SU-DHL-6 (cell line): ENCODE measurements at regions not wholly inside any gene's neighbourhood (a gene's known extent, or its start where the extent isn't known, plus 50 kb on each side); places are given as distances from the start of the nearest gene placed in this dataset.

ENCODE experiments used
- H2AFZ ChIP-seq: fragments of 200-600 bp; sonication (generic); 2 replicates; pipeline ENCODE4 v1.6.1; 2014; ENCODE audit warnings: low read depth, mild to moderate bottlenecking, moderate library complexity, mixed read lengths, antibody characterized with exemption, low read length; ENCODE audit not compliant: severe bottlenecking
- H3F3A ChIP-seq: fragments of 200-600 bp; shearing (Covaris generic); 2 replicates; pipeline ENCODE4 v1.6.0; 2016; ENCODE audit warnings: antibody characterized with exemption, mild to moderate bottlenecking; ENCODE audit not compliant: insufficient read depth
- H3K27ac ChIP-seq: fragments of 200-600 bp; sonication (generic); 2 replicates; pipeline ENCODE4 v1.5.1; 2016; ENCODE audit warnings: low read depth, mild to moderate bottlenecking, low read length, moderate library complexity, mixed read lengths
- H3K27me3 ChIP-seq: fragments of 200-600 bp; sonication (generic), shearing (Covaris generic); 2 replicates; pipeline ENCODE4 v1.6.0; 2014; ENCODE audit warnings: mild to moderate bottlenecking, low read length
- H3K36me3 ChIP-seq: fragments of 200-600 bp; sonication (generic); 2 replicates; pipeline ENCODE4 v1.6.1; 2014; ENCODE audit warnings: mild to moderate bottlenecking, low read length, mixed read lengths
- H3K4me2 ChIP-seq: fragments of 300-600, 200-600 bp; shearing (Covaris generic), sonication (generic); 2 replicates; pipeline ENCODE4 v1.6.0; 2014; ENCODE audit warnings: low read length, low read depth, mild to moderate bottlenecking; ENCODE audit not compliant: poor library complexity, severe bottlenecking
- H3K4me3 ChIP-seq: fragments of 200-600 bp; sonication (generic); 2 replicates; pipeline ENCODE4 v1.5.1; 2014; ENCODE audit warnings: antibody characterized with exemption, low read length, mild to moderate bottlenecking, mixed read lengths; ENCODE audit not compliant: insufficient read depth, poor library complexity, severe bottlenecking
- H3K79me2 ChIP-seq: fragments of 200-600 bp; sonication (generic); 2 replicates; pipeline ENCODE4 v1.6.1; 2014; ENCODE audit warnings: mild to moderate bottlenecking, low read length, moderate library complexity; ENCODE audit not compliant: insufficient read depth
- H3K9ac ChIP-seq: fragments of 200-600 bp; sonication (generic); 2 replicates; pipeline ENCODE4 v1.7.0; 2014; ENCODE audit warnings: mild to moderate bottlenecking, low read length
- H3K9me2 ChIP-seq: fragments of 200-600 bp; sonication (generic); replicated peaks from 2 replicates; pipeline ENCODE4 v1.6.1; 2014; ENCODE audit warnings: low read length; ENCODE audit not compliant: insufficient read depth
- H3K9me3 ChIP-seq: fragments of 200-600 bp; sonication (generic); 2 replicates; pipeline ENCODE4 v1.6.1; 2014; ENCODE audit warnings: low read length, mixed read lengths; ENCODE audit not compliant: insufficient read depth
- H4K20me1 ChIP-seq: fragments of 200-600 bp; sonication (generic); 2 replicates; pipeline ENCODE4 v1.6.1; 2014; ENCODE audit warnings: low read depth, mild to moderate bottlenecking, antibody characterized with exemption, low read length, moderate library complexity, mixed read lengths
- CTCF ChIP-seq: fragments of 200-600 bp; sonication (generic); IDR thresholded peaks from one replicate; pipeline ENCODE4 v1.5.1; 2017; ENCODE audit warnings: antibody characterized with exemption, mild to moderate bottlenecking, low read length, moderate library complexity; ENCODE audit not compliant: insufficient read depth, poor library complexity, severe bottlenecking
- EZH2phosphoT487 ChIP-seq: fragments of 200-600 bp; sonication (generic), shearing (Covaris generic); conservative IDR thresholded peaks from 2 replicates; pipeline ENCODE4 v1.6.1; 2018; ENCODE audit warnings: mild to moderate bottlenecking, antibody characterized with exemption, low read length, moderate library complexity, mixed read lengths

- no peak overlapping the region for H2AFZ ChIP-seq
Observed at GRCh38 chr6:116990679-116991078, 113.6 kb downstream of the RFX6 start.

GRCh38 chr6:116992546-116992945 is 115.5 kb downstream of the RFX6 start:
- H3K27ac ChIP-seq = no peak overlapping the region
- no peaks in the 10 kb centered on the region for H3K36me3 ChIP-seq
- no peaks in the 10 kb centered on the region for H3K9me3 ChIP-seq
- H3K9me2 ChIP-seq = no peaks in the 10 kb centered on the region
- H3K4me3 ChIP-seq = no peak overlapping the region
- H4K20me1 ChIP-seq = no peaks in the 10 kb centered on the region
- H3K27me3 ChIP-seq = no peaks in the 10 kb centered on the region
- H3K4me2 ChIP-seq = no peak overlapping the region
- H3K9ac ChIP-seq = no peak overlapping the region
- no peaks in the 10 kb centered on the region for H3K79me2 ChIP-seq
- no peak for TF ChIP-seq EZH2phosphoT487
- TF ChIP-seq CTCF = no peak
- no peak overlapping the region for H2AFZ ChIP-seq
- H3F3A ChIP-seq = no peaks in the 10 kb centered on the region

More at GRCh38 chr6:116990679-116991078, 113.6 kb downstream of the RFX6 start:
- H3K27me3 ChIP-seq = no peaks in the 10 kb centered on the region
- H3K79me2 ChIP-seq = no peaks in the 10 kb centered on the region
- no peak overlapping the region for H3K4me2 ChIP-seq
- no peaks in the 10 kb centered on the region for H3K36me3 ChIP-seq
- H3K9me2 ChIP-seq = no peaks in the 10 kb centered on the region
- no peaks in the 10 kb centered on the region for H3K9me3 ChIP-seq
- no peak overlapping the region for H3K27ac ChIP-seq
- H4K20me1 ChIP-seq = no peaks in the 10 kb centered on the region
- no peaks in the 10 kb centered on the region for H3F3A ChIP-seq
- TF ChIP-seq CTCF (no peak), EZH2phosphoT487 (no peak)
- no peak overlapping the region for H3K4me3 ChIP-seq
- no peak overlapping the region for H3K9ac ChIP-seq

- Histone ChIP-seq H3F3A (no peaks in the 10 kb centered on the region), H3K27me3 (no peaks in the 10 kb centered on the region), H3K4me3 (no peak overlapping the region), H3K79me2 (no peaks in the 10 kb centered on the region), H3K9ac (no peak overlapping the region), H4K20me1 (no peaks in the 10 kb centered on the region), H3K4me2 (no peak overlapping the region), H3K36me3 (no peaks in the 10 kb centered on the region), H3K9me3 (no peaks in the 10 kb centered on the region), H3K9me2 (no peaks in the 10 kb centered on the region), H2AFZ (no peak overlapping the region), H3K27ac (no peak overlapping the region)
- TF ChIP-seq EZH2phosphoT487 (no peak), CTCF (no peak)
Observed at GRCh38 chr6:116994447-116994846, 117.4 kb downstream of the RFX6 start.
